Colonic mucosa (tissue), 4 donors: ENCODE measurements at regions not wholly inside any gene's neighbourhood (a gene's known extent, or its start where the extent isn't known, plus 50 kb on each side); places are given as distances from the start of the nearest gene placed in this dataset.

ENCODE experiments used
- DNase-seq: peaks from one replicate; pipeline ENCODE4 v3.0.0-alpha.2; 2020
- H3K27ac ChIP-seq: fragments of 200-600 bp; one replicate; pipeline ENCODE4 v1.8.0; 2021
- H3K27me3 ChIP-seq: fragments of 200-600 bp; one replicate; pipeline ENCODE4 v1.8.0; 2021
- H3K36me3 ChIP-seq: fragments of 200-600 bp; one replicate; pipeline ENCODE4 v1.8.0; 2021
- H3K4me1 ChIP-seq: fragments of 200-600 bp; one replicate; pipeline ENCODE4 v1.8.0; 2021; ENCODE audit warnings: mild to moderate bottlenecking
- H3K4me3 ChIP-seq: fragments of 200-600 bp; one replicate; pipeline ENCODE4 v1.8.0; 2021
- H3K9ac ChIP-seq, 2 donors: one replicate each; pipeline ENCODE4 v1.7.0; 2013; ENCODE audit warnings: control low read depth in 2 of 2, low read depth in 2 of 2, low read length in 2 of 2
- H3K9me3 ChIP-seq: fragments of 200-600 bp; one replicate; pipeline ENCODE4 v1.8.0; 2021
- CTCF ChIP-seq: fragments of 200-600 bp; IDR thresholded peaks from one replicate; pipeline ENCODE4 v1.8.0; 2022; ENCODE audit warnings: antibody characterized with exemption, mild to moderate bottlenecking
- intact Hi-C: fragments of 100-400 bp; cut with DNase I; formaldehyde crosslinking; loops from one replicate; pipeline ENCODE4 v1.14.1; 2022
- donor health status: healthy.
- donor health status: DM: no; HTN: no; CAD: no.
- donor health status: DM: no; HTN: no; CAD: no.

DNA sequence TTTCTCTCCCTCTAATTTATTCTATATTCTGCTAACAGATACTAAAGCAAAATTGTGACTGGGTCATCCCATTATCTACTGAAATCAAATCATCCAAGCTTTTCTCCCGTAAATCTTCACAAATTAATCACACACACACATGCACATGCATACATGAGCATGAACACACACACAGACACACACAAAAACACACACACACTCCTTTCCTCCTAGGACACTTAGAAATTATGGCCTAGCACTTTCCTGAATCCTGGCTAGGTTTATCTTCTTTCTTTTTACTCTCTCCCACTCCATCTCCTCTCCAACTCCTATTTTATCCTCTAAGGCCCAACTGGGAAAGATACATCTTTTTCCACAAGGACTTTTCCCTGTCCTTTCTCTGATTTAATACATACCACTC, 255.6 kb upstream of the G2E3 start:
- Histone ChIP-seq H3K36me3 (no peaks in the 10 kb centered on the region), H3K9ac (no peak overlapping the region), H3K27me3 (no peaks in the 10 kb centered on the region), H3K4me3 (no peak overlapping the region), H3K27ac (no peak overlapping the region), H3K9me3 (no peaks in the 10 kb centered on the region), H3K4me1 (no peaks in the 10 kb centered on the region)
- intact Hi-C loops: no loop called here
- no peak for DNase-seq
- no peak for TF ChIP-seq CTCF

DNA sequence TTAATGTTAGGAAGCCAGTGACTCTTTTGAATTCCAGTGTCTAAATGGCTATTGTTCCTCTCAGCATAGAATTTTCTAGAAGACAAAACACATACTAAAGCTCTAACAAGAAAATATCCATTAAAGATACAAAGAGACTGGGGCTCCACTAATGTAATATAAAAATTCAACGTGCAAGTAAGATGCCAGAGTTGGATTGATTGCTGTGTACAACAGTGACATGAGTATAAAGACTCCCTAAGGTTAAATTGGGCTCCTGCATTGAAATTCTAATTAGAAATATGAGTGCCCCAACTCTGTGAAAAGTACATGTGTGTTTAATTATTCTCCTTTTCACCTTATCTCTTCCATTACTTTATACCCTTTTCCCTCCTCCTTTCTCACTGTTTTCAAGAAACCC, 253.6 kb upstream of the G2E3 start:
- no peak overlapping the region for H3K4me3 ChIP-seq
- H3K36me3 ChIP-seq: no peaks in the 10 kb centered on the region
- H3K9ac ChIP-seq: no peak overlapping the region
- TF ChIP-seq CTCF: no peak
- no peak overlapping the region for H3K27ac ChIP-seq
- H3K27me3 ChIP-seq: no peaks in the 10 kb centered on the region
- no peak for DNase-seq
- intact Hi-C loops: no loop called here
- H3K9me3 ChIP-seq: no peaks in the 10 kb centered on the region
- no peaks in the 10 kb centered on the region for H3K4me1 ChIP-seq

DNA sequence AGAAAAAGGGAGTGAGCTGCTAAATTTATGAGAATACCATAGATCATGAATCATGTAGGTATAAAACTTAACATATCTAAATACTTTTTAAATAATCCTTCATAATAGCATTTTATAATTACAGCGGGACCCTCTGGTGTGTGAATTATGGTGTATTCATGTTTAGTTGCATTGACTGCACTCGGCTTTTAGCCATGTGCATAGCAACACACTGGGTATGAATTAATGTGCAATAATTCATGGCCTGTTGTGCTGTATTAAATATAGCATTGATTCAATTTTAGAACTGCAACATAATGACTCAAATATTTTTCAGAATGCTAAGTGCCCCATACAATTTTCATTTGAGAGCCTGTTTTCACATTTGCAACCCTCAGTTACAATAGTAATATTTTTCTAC, 249.6 kb upstream of the G2E3 start:
- Histone ChIP-seq H3K27me3 (no peaks in the 10 kb centered on the region), H3K9ac (no peak overlapping the region), H3K9me3 (no peaks in the 10 kb centered on the region), H3K4me1 (no peaks in the 10 kb centered on the region), H3K4me3 (no peak overlapping the region), H3K36me3 (no peaks in the 10 kb centered on the region), H3K27ac (no peak overlapping the region)
- TF ChIP-seq CTCF: no peak
- intact Hi-C loops: no loop called here
- no peak for DNase-seq

- Histone ChIP-seq H3K27me3 (no peaks in the 10 kb centered on the region), H3K9ac (no peak overlapping the region), H3K4me1 (no peaks in the 10 kb centered on the region), H3K4me3 (no peak overlapping the region), H3K36me3 (no peaks in the 10 kb centered on the region), H3K27ac (no peak overlapping the region), H3K9me3 (no peaks in the 10 kb centered on the region)
- DNase-seq: no peak
- TF ChIP-seq CTCF: no peak
- intact Hi-C loops: no loop called here
Measured at GRCh38 chr14:30312214-30312613, 246.7 kb upstream of the G2E3 start.

DNA sequence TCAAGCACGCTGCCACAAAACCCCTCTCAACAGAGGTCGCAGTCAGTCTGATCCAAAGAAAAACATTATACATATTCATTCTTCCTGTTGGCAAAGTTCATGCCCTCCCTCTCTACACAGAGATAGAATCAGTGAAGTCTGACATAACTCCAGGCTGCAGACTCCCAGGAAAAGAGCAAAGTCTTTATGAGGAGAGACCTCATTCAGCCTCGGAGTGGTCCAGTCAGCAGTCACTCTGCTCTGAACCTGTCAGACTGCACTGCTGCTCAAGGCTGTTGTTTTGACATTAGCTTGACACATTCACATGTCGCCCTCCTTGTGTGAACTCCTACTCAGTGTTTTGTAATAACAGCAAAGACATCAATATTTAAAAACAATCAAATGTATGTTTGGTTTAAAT, 241.2 kb upstream of the G2E3 start:
- no peaks in the 10 kb centered on the region for H3K9me3 ChIP-seq
- intact Hi-C loops: no loop called here
- H3K9ac ChIP-seq: no peak overlapping the region
- no peak for TF ChIP-seq CTCF
- no peaks in the 10 kb centered on the region for H3K36me3 ChIP-seq
- H3K27ac ChIP-seq: no peak overlapping the region
- no peak for DNase-seq
- no peaks in the 10 kb centered on the region for H3K27me3 ChIP-seq
- H3K4me1 ChIP-seq: no peaks in the 10 kb centered on the region
- H3K4me3 ChIP-seq: no peak overlapping the region

GRCh38 chr14:30322819-30323218, 236.1 kb upstream of the G2E3 start:
- intact Hi-C loops: no loop called here
- DNase-seq: no peak

More at GRCh38 chr14:30322819-30323218, 236.1 kb upstream of the G2E3 start:
- Histone ChIP-seq H3K36me3 (no peaks in the 10 kb centered on the region), H3K27ac (no peak overlapping the region), H3K9ac (no peak overlapping the region), H3K27me3 (no peaks in the 10 kb centered on the region), H3K9me3 (no peaks in the 10 kb centered on the region), H3K4me3 (no peak overlapping the region), H3K4me1 (no peaks in the 10 kb centered on the region)
- TF ChIP-seq CTCF: no peak
